ENCODE measurements at regions not wholly inside any gene's neighbourhood (a gene's known extent, or its start where the extent isn't known, plus 50 kb on each side); places are given as distances from the start of the nearest gene placed in this dataset.

DNA sequence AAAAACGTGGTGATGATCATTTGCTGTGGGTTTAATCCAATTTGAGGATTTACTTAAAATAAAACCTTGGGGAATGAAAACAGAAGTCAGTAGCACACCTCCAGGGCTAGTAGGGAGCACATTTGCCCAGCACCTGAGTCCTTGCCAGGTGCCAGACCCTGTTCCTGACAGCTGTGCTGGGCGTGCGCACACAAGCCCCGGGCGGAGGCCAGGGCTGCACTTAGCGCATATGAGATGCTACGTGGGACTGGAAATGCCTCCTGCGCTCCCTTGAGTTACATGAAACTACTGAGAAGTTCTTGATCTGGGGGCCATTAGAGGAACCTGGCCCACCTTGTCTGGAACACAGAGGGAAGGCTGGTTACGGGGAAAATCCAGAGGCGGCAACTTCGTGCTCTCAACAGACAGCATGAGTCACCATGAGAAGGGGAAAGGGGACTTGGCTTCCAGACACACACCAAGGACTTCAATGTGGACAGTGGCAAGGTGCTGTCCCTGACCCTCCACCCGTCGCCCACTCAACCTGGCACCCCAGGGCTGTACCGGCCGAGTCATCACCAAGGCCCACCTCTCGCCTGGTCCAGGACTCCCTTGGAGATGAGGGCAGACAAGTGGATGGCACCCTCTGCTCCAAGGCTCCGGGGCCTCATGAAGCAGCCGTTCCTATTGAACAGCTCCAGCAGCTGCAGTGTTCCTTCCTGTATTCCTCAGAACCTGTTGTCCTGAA lies 1468.6 kb downstream of the BRD1 start:
- TF ChIP-seq, protein P1, sequence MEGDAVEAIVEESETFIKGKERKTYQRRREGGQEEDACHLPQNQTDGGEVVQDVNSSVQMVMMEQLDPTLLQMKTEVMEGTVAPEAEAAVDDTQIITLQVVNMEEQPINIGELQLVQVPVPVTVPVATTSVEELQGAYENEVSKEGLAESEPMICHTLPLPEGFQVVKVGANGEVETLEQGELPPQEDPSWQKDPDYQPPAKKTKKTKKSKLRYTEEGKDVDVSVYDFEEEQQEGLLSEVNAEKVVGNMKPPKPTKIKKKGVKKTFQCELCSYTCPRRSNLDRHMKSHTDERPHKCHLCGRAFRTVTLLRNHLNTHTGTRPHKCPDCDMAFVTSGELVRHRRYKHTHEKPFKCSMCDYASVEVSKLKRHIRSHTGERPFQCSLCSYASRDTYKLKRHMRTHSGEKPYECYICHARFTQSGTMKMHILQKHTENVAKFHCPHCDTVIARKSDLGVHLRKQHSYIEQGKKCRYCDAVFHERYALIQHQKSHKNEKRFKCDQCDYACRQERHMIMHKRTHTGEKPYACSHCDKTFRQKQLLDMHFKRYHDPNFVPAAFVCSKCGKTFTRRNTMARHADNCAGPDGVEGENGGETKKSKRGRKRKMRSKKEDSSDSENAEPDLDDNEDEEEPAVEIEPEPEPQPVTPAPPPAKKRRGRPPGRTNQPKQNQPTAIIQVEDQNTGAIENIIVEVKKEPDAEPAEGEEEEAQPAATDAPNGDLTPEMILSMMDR (IDR thresholded peaks at IDR 0.05; ENCODE audit: insufficient read depth, low read length, severe bottlenecking): no peak
- Histone ChIP-seq H3K4me3 (ENCODE audit: low read depth, low read length) (no peak overlapping the region), H3K36me3 (ENCODE audit: control insufficient read depth, insufficient read depth, low read length) (no peaks in the 10 kb centered on the region), H3K27me3 (ENCODE audit: control insufficient read depth, insufficient read depth, low read length) (no peaks in the 10 kb centered on the region)
- peak; percentile 73 for FAIRE-seq
- no peak for DNase-seq (ENCODE audit: low read depth)

DNA sequence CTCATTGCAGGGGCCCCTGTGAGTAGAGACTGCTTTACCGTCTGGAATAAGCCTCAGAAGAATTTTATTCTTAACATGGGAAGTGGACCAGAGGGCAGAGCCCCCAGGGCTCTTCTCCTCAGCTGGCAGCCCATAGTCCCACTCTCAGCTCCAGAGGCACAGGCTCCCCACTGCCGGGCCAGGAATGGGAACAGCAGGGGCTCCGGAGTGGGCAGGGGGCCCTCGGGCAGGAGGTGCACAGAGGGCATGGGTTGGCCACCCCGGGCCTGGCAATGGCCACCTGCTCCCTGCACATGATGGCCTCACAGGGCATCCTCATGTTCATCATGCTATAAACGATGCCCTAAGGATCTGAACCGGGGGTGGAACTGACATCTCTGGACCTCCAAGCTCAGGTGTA lies 1469.7 kb downstream of the BRD1 start:
- FAIRE-seq (no peak), DNase-seq (ENCODE audit: low read depth) (no peak)
- no peaks in the 10 kb centered on the region for H3K36me3 ChIP-seq (ENCODE audit: control insufficient read depth, insufficient read depth, low read length)
- TF ChIP-seq, protein P1 (IDR thresholded peaks at IDR 0.05; ENCODE audit: insufficient read depth, low read length, severe bottlenecking): no peak
- H3K4me3 ChIP-seq (ENCODE audit: low read depth, low read length): no peak overlapping the region
- no peaks in the 10 kb centered on the region for H3K27me3 ChIP-seq (ENCODE audit: control insufficient read depth, insufficient read depth, low read length)

DNA sequence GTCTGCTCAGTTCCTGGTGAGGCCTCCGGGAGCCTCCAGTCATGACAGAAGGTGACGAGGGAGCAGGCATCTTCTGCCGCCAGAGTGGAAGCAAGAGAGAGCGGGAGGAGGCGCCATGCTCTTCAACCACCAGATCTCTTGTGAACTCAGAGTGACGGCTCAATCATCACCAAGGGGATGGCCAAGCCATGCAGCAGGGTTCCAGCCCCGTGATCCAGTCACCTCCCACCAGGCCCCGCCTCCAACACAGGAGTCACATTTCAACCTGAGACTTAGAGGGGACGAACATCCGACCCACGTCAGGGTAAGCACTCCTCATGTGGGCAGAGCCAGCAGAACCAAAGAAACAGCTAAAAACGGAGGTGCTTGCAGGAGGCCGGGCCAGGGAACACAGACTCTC lies 1470.5 kb downstream of the BRD1 start:
- DNase-seq (ENCODE audit: low read depth) (no peak), FAIRE-seq (no peak)
- no peaks in the 10 kb centered on the region for H3K27me3 ChIP-seq (ENCODE audit: control insufficient read depth, insufficient read depth, low read length)
- TF ChIP-seq, protein P1 (IDR thresholded peaks at IDR 0.05; ENCODE audit: insufficient read depth, low read length, severe bottlenecking): no peak
- no peak overlapping the region for H3K4me3 ChIP-seq (ENCODE audit: low read depth, low read length)
- no peaks in the 10 kb centered on the region for H3K36me3 ChIP-seq (ENCODE audit: control insufficient read depth, insufficient read depth, low read length)

DNA sequence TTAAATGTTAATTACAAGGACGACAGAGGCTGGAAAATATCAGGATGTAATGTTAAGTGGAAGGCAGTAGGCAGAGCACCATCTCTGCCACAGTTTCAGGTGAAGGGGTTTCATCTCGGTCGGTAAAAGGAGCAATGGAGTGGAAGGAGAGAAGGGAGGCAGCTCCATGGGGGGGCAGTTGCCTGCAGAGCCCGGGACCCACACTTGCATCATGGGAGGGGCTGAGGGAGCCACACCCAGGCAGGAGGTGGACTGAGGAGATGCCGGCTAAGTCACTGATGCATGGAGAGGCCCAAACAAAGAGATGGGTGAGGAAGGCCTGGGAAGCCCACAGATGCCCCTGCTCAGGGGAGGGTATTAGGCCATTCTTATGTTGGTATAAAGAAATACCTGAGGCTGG lies 1470.9 kb downstream of the BRD1 start:
- H3K36me3 ChIP-seq (ENCODE audit: control insufficient read depth, insufficient read depth, low read length): no peaks in the 10 kb centered on the region
- no peak overlapping the region for H3K4me3 ChIP-seq (ENCODE audit: low read depth, low read length)
- FAIRE-seq (no peak), DNase-seq (ENCODE audit: low read depth) (no peak)
- TF ChIP-seq, protein P1 (IDR thresholded peaks at IDR 0.05; ENCODE audit: insufficient read depth, low read length, severe bottlenecking): no peak
- H3K27me3 ChIP-seq (ENCODE audit: control insufficient read depth, insufficient read depth, low read length): no peaks in the 10 kb centered on the region

DNA sequence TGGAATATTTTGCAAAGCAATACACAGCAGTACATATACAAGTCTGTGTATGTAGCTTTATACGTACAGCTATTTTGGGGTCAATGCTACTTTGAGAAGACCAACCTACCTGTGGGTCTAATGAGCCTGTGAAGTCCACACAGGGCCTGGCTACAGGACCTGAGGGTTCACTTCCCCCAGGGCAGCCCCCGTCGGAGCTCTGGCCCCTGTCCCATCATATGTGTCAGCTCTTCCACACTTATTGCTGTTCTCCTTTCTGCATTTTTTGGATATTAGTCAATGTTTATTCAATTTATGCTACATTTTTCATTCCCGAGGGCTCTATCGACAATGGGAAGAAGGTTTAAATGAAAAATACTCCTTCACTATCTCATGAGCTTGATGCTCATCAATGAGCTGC lies 1473.6 kb downstream of the BRD1 start:
- Histone ChIP-seq H3K4me3 (ENCODE audit: low read depth, low read length) (no peak overlapping the region), H3K27me3 (ENCODE audit: control insufficient read depth, insufficient read depth, low read length) (no peaks in the 10 kb centered on the region), H3K36me3 (ENCODE audit: control insufficient read depth, insufficient read depth, low read length) (no peaks in the 10 kb centered on the region)
- DNase-seq (ENCODE audit: low read depth) (no peak), FAIRE-seq (no peak)
- TF ChIP-seq, protein P1 (IDR thresholded peaks at IDR 0.05; ENCODE audit: insufficient read depth, low read length, severe bottlenecking): no peak

All from bronchial epithelial cell (primary cell).